NCI-H524 treated with DMSO at 0.1 percent for 48 hours (cell line): ENCODE measurements at regions not wholly inside any gene's neighbourhood (a gene's known extent, or its start where the extent isn't known, plus 50 kb on each side); places are given as distances from the start of the nearest gene placed in this dataset.
"Not testable (repeated sequence)": the region's sequence is repeated elsewhere in the genome, so short reads cannot be mapped to it uniquely, and the experiment has no call there.

ENCODE experiments used
- DNase-seq: peaks from one replicate; lab custom pipeline; 2025; lab: John Stamatoyannopoulos, UW

DNA sequence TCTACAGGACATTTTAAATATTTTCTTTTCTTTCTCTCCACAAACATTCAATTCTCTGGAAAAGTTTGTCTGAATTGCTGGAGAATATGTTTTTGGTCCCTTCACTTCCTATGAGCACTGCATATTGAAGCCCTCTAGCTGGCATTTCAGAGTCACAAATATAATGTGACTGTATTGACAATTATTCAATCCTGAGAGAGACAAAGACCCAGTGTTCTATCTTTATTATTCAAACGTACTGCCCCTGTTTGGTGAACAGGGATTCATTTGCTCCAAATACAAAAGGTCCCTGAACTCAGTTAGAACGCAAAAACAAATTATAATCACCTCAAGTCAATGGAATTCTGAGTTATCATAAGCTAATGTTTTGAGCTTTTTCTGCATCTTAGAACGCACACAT lies 173.1 kb upstream of the CDIN1 start:
- no peak for DNase-seq

GRCh38 chr15:36406911-36407310 lies 172.5 kb upstream of the CDIN1 start:
- no peak for DNase-seq

DNA sequence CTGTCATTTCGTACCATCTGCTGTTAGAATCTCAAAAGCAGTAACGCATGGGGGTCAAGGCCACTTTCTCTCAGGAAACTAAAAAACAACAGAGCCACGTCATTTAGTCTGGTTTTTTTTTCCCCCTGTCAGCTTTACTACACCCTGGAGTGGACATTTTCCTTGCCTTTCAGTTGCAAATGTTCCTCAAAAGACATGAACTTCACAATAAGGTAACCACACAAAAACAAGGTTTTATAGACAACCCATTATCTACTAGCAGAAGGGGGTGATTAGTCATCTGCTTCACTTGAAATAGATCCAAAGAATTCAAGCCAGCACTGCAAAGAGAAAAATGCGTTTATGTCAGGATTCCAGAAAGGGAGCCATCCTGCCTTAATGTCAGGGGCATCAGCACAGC lies 171.8 kb upstream of the CDIN1 start:
- DNase-seq: peak; percentile 14

DNA sequence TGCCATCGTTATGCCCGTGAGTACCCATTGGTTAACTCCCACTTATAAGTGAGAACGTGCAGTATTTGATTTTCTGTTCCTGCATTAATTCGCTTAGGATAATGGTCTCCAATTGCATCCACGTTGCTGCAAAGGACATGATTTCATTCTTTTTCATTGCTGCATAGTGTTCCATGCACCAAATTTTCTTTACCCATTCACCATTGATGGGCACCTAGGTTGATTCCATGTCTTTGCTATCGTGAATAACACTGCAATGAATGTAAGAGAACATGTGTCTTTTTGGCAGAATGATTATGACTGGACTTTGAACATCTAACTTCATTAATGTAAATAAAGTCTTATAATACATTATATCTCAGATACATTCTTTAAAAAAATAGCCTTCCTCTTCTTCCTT lies 169.6 kb upstream of the CDIN1 start:
- no peak for DNase-seq

DNA sequence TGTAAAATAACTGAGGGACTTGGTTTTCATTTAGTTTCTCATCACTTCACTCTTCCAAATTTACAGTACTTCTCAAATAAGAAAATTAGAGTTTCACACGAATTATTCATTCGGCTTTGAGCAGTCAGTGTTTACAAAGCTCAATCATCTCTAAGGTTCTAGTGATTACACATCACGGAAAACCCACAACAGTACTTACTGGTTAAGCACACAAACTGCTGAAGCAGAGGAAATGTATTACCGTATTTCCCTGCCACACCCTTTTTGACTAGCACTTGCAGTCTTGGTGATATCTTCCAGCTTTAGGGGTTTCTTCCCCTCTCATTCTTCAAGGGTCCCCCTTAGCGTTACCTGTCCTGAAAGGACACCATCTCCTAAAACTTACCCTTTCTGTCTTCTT lies 164.8 kb upstream of the CDIN1 start:
- no peak for DNase-seq

DNA sequence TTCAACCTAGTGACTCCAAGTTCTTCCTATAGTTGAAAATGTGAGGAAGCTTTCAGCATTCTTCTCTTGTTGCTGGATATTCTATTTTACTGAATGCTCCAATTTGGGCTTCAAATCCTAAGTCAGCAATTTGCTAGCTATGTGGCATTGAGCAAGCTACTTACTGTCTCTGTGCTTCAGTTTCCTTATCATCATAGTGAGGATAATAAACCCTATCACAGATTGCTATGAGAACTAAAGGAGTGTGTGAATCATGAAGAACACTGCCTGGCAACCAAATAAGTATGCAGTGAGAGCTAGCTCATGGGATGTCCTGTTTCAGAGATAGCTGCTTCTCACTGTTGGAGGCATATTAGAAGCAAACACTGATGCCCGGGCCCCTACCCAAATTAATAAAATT lies 163.8 kb upstream of the CDIN1 start:
- no peak for DNase-seq

GRCh38 chr15:36422631-36423030 lies 156.8 kb upstream of the CDIN1 start:
- DNase-seq: no peak

DNA sequence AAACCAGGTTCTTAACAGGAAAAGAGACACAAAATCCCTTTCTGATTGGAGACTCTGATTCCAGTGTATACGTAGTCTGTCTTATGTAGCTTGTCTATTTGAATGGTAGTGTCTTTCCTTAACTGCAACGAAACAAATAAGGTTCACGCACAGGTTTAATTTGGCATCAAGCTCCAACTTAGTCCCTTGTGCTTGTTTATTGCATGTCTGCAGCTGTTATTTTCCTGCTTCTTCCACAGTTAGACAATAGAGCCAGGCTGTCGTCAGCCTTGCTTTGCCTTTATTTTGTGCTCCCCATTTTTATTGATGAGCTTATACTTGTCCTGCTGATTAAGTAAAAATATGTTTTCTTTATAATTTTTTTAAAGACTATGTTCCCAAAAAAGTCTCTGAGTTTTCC lies 152.7 kb upstream of the CDIN1 start:
- DNase-seq: no peak

- DNase-seq: no peak
Observed at GRCh38 chr15:36428102-36428845, 151.2 kb upstream of the CDIN1 start.

DNA sequence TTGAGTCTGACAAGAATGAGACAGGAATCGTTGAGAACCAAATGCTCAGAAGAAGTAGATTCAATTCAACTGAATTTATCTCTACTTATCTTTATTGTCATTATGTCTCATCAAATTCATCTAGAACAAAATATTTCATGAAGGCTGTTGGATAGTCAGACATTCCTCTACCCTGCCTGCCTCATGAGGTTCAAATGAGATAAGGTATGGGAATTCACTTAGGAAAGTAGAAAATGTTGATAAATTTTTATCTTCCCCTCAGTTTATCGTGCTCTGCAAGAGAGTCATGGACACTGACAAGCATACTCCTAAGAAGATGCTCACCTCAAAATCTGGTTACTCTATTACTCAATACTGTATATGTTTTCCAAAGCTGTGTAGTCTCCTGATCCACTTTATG lies 149.7 kb upstream of the CDIN1 start:
- no peak for DNase-seq

DNA sequence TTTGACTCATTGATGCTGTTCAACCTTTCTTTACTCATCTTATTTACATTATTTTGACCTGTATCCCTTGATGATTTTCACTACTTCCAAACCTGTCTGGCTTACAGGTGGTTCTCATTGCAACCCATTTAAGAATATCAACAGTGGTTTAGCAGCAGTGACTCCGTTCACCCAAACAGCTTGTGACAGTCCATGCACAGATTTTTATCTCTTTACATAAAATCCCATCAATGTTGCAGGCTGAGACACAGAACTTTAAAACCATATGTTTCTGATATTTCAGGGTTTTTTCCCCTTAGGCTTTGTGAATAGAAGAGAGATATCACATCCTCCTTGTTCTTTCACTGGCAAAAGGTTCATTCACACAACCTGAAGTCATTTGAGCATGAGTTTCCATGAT lies 149.1 kb upstream of the CDIN1 start:
- no peak for DNase-seq

GRCh38 chr15:36430726-36431265 lies 148.6 kb upstream of the CDIN1 start:
- no peak for DNase-seq

DNA sequence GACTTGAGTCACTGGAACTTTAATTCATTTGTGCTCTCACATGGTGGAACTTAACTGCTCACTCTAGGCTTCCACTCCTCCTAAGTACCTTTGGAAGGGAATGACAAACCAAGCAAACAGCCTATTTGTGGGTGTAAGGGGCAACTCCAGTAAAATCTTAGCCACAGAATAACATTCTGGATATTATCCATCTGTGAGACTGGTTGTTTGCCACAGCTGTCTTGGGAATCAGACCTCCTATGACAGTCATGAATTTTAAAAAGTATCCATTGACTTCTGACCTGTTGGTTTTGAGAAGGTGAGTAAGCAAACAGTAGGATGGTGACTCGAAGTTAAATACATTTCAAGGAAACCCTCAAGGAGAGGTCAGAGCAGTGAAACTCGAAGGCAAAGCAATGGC lies 147.3 kb upstream of the CDIN1 start:
- DNase-seq: no peak

- no peak for DNase-seq
Observed at GRCh38 chr15:36434177-36434576, 145.2 kb upstream of the CDIN1 start.

GRCh38 chr15:36438499-36438898 lies 140.9 kb upstream of the CDIN1 start:
- no peak for DNase-seq

DNA sequence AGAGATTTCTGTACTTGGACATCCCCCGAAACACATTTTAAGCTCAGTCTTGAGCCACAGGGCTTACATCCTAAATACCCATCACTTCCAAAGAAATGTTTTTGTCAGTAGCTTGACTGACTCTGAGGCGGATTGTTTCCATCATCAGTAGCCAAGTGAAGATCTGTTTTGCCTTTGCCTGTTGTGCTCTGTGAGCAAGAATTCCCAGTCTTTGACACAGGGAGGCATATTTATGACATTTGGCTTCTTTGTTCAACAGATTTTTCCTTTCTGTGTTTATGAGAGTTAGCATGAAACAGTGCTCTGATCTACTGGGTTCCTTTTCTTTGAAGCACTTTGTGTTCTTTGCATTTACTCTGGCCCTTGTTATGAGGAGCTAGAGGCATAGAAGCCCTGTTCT lies 132.1 kb upstream of the CDIN1 start:
- no peak for DNase-seq

GRCh38 chr15:36448418-36448817 lies 131.0 kb upstream of the CDIN1 start:
- DNase-seq: no peak

GRCh38 chr15:36449084-36449661 lies 130.3 kb upstream of the CDIN1 start:
- no peak for DNase-seq

- DNase-seq: no peak
Observed at GRCh38 chr15:36449662-36450145, 129.7 kb upstream of the CDIN1 start.

DNA sequence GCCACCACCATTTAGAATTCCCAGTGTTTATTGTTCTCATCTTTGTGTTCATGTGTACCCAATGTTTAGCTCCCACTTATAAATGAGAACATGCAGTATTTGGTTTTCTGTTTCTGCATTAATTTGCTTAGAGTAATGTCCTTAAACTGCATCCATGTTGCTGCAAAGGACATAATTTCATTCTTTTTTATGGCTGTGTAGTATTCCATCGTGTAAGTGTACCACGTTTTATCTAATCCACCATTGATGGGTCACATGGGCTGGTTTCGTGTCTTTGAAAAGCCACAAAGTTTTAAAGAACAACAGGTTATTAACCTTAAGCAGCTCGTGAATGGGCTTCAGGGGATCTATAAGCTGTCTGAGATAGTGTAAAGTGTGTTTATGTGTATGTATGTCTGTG lies 125.2 kb upstream of the CDIN1 start:
- DNase-seq: not testable (repeated sequence)

GRCh38 chr15:36458411-36458810 lies 121.0 kb upstream of the CDIN1 start:
- no peak for DNase-seq

GRCh38 chr15:36465304-36465703 lies 114.1 kb upstream of the CDIN1 start:
- no peak for DNase-seq

DNA sequence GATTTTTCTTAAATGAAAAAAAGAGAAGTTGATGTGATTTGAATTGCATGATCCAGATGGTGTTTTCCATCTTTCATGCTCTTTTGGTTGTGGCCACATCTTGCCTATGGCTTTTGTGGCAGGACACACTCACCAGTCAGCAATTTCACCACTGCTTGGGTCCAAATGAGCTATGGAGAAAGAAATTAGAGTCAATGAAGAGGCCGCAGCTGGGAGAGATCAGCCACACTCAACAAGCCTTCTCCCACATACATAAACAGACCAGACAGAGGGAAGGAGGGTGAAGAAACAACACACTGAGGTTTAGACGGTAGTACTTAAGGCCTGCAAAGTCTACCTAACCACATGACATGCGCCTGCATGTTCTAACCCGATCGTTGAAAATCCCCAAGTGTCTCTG lies 110.7 kb upstream of the CDIN1 start:
- peak; percentile 12 for DNase-seq
